LNCAP (cell line): ENCODE measurements at regions not wholly inside any gene's neighbourhood (a gene's known extent, or its start where the extent isn't known, plus 50 kb on each side); places are given as distances from the start of the nearest gene placed in this dataset.

ENCODE experiments used
- TF ChIP-seq, protein P1 (sequence below): fragments of 450-650 bp; IDR thresholded peaks from 2 replicates; pipeline ENCODE4 v1.5.1; 2017; ENCODE audit warnings: mild to moderate bottlenecking

DNA sequence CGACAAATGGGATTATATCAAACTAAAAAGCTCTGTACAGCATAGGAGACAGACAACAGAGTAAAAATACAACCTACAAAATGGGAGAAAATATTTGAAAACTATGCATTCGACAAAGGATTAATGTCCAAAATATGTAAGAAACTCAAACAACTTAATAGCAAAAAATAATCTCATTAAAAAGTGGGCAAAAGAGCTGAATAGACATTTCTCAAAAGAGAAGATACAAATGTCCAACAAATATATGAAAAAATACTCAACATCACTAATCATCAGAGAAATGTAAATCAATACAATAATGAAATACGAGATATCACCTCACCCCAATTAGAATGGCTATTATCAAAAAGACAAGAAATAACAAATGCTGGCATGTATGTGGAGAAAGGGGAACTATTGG, 272.9 kb downstream of the KLHL13 start:
- TF ChIP-seq, protein P1, sequence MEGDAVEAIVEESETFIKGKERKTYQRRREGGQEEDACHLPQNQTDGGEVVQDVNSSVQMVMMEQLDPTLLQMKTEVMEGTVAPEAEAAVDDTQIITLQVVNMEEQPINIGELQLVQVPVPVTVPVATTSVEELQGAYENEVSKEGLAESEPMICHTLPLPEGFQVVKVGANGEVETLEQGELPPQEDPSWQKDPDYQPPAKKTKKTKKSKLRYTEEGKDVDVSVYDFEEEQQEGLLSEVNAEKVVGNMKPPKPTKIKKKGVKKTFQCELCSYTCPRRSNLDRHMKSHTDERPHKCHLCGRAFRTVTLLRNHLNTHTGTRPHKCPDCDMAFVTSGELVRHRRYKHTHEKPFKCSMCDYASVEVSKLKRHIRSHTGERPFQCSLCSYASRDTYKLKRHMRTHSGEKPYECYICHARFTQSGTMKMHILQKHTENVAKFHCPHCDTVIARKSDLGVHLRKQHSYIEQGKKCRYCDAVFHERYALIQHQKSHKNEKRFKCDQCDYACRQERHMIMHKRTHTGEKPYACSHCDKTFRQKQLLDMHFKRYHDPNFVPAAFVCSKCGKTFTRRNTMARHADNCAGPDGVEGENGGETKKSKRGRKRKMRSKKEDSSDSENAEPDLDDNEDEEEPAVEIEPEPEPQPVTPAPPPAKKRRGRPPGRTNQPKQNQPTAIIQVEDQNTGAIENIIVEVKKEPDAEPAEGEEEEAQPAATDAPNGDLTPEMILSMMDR, result no peak

- TF ChIP-seq, protein P1, result no peak
Measured at GRCh38 chrX:117840645-117841044, 276.0 kb downstream of the KLHL13 start.

DNA sequence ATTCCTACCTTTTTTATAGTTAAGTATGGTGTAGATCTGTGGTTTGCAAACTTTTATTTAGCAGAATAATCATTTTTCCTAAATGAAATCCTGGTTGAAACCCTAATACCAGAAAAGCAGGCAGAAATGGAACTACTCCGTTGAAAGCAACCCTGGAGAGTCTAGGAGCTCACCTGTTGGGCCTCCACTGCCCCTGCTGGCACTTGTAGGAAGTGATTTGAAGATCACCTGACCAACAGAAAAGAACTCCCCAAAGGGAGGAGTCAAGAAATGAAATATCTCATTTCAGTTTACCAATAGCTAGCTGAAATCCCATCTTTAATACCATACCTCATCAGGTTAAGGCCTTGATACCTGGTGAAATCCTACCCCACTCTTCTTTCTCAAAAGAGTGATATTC, 277.1 kb downstream of the KLHL13 start:
- TF ChIP-seq, protein P1, result no peak; the same call in 1 of the 2 replicates

GRCh38 chrX:117838581-117839331, 277.9 kb downstream of the KLHL13 start:
- TF ChIP-seq, protein P1, result no peak

DNA sequence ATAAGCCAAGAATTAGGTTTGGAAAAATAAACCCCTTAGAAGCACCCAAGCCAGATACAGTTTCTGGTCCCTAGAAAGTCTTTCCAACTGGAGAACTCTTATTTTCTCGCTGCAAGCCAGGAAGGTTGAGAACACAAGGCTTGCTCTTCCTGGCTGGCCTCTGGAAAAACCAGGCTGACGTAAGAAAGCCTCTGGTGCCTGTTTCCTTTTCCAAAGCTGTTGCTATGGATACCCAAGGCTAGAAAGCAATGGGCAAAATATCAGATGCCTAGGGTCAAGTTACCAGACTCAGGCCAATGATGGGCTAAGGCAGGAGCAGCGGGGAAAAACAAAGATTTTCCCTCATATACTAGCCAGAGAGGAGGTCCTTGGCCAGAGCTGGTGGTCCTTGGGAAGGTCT, 281.6 kb downstream of the KLHL13 start:
- TF ChIP-seq, protein P1, result no peak

GRCh38 chrX:117834076-117834475, 282.5 kb downstream of the KLHL13 start:
- TF ChIP-seq, protein P1, result no peak

DNA sequence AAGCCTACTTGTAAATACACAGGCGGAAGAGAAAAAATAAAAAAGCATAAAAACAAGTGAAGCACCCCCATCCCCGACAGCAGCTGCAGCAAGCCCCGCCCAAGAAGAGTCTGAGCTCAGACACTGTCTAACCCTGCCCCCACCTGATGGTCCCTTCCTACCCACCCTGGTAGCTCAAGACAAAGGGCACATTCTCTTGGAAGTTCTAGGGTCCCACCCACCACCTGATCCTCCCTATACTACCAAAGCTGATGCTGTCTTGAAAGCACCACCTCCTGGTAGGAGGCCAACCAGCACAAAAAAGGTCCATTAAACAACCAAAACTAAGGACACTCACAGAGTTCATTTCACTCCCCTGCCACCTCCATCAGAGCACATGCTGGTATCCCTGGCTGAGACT, 308.2 kb downstream of the KLHL13 start:
- TF ChIP-seq, protein P1, result no peak

- TF ChIP-seq, protein P1, result no peak
Measured at GRCh38 chrX:117803463-117803862, 313.1 kb downstream of the KLHL13 start.
